H1 (cell line): ENCODE measurements at regions not wholly inside any gene's neighbourhood (a gene's known extent, or its start where the extent isn't known, plus 50 kb on each side); places are given as distances from the start of the nearest gene placed in this dataset.

Experiments used
- CTCF ChIA-PET: fragments of 300-600 bp; sonication (Branson Sonifier 250); formaldehyde crosslinking; loops from one replicate; lab custom pipeline; 2021; ENCODE audit not compliant: partially characterized antibody; lab: Charles Lee
- POLR2A ChIA-PET: fragments of 300-600 bp; sonication (Branson Sonifier 250); formaldehyde crosslinking; loops from one replicate; lab custom pipeline; 2021; ENCODE audit warnings: inconsistent platforms; ENCODE audit not compliant: partially characterized antibody; lab: Charles Lee
- DNase-seq, 2 experiments: peaks; one replicate each; pipeline versions ENCODE4 v3.0.0 to v3.0.0-alpha.2; 2010 to 2022; ENCODE audit warnings: low spot score in 2 of 2, low read depth in 1 of 2, mixed read lengths in 1 of 2
- FAIRE-seq: peaks from 2 replicates; lab custom pipeline; 2011; peaks lifted over from hg19 to GRCh38; lab: Jason Lieb, UNC
- H2AFZ ChIP-seq: 2 replicates; pipeline ENCODE4 v1.8.1; 2012; ENCODE audit warnings: low read length, inconsistent platforms
- H2AK5ac ChIP-seq: 2 replicates; pipeline ENCODE4 v1.6.1; 2013; ENCODE audit warnings: low read depth, low read length
- H2BK120ac ChIP-seq: replicated peaks from 2 replicates; pipeline ENCODE3; 2013; ENCODE audit warnings: low read depth, low read length, inconsistent platforms
- H2BK12ac ChIP-seq: 2 replicates; pipeline ENCODE4 v1.6.1; 2013; ENCODE audit warnings: low read depth, low read length
- H2BK15ac ChIP-seq: 2 replicates; pipeline ENCODE4 v1.6.1; 2013; ENCODE audit warnings: low read length
- H2BK20ac ChIP-seq: 2 replicates; pipeline ENCODE4 v1.6.1; 2013; ENCODE audit warnings: low read length
- H2BK5ac ChIP-seq: 2 replicates; pipeline ENCODE4 v1.6.1; 2013; ENCODE audit warnings: low read depth, low read length
- H3K14ac ChIP-seq: 2 replicates; pipeline ENCODE4 v1.6.1; 2013; ENCODE audit warnings: inconsistent platforms; ENCODE audit not compliant: insufficient read length
- H3K18ac ChIP-seq: 2 replicates; pipeline ENCODE4 v1.6.1; 2013; ENCODE audit warnings: low read length; ENCODE audit errors: extremely low read depth
- H3K23ac ChIP-seq: 2 replicates; pipeline ENCODE4 v1.6.1; 2013; ENCODE audit warnings: inconsistent platforms; ENCODE audit not compliant: insufficient read length
- H3K23me2 ChIP-seq: 2 replicates; pipeline ENCODE4 v1.6.1; 2013; ENCODE audit warnings: low read depth, low read length
- H3K27ac ChIP-seq: 2 replicates; pipeline ENCODE4 v1.6.1; 2011; ENCODE audit warnings: low read depth, low read length, inconsistent platforms
- H3K27me3 ChIP-seq, 4 experiments: replicated peaks in 1 of 4; 1 replicate in 1 of 4; 2 replicates in 3 of 4; pipeline versions ENCODE4 v1.6.1 to v1.8.1; 2011 to 2013; ENCODE audit warnings: low read length in 3 of 4, mild to moderate bottlenecking in 3 of 4, inconsistent platforms in 2 of 4, mixed read lengths in 2 of 4, moderate library complexity in 1 of 4; ENCODE audit not compliant: control insufficient read depth in 3 of 4, insufficient read depth in 3 of 4; ENCODE audit errors: extremely low read depth in 1 of 4
- H3K36me3 ChIP-seq, 4 experiments: 2 replicates each; pipeline versions ENCODE4 v1.6.1 to v1.8.1; 2011 to 2013; ENCODE audit warnings: mild to moderate bottlenecking in 4 of 4, low read length in 3 of 4, moderate library complexity in 2 of 4, control low read depth in 1 of 4, inconsistent platforms in 1 of 4; ENCODE audit not compliant: insufficient read depth in 4 of 4, control insufficient read depth in 2 of 4
- H3K4ac ChIP-seq: replicated peaks from 2 replicates; pipeline ENCODE3; 2013; ENCODE audit warnings: low read length, low read depth, mixed read lengths, inconsistent platforms; ENCODE audit not compliant: insufficient read length
- H3K4me1 ChIP-seq, 4 experiments: replicated peaks in 1 of 4; 1 replicate in 1 of 4; 2 replicates in 3 of 4; pipeline versions ENCODE4 v1.6.1 to v1.8.1; 2011 to 2013; ENCODE audit warnings: low read length in 3 of 4, inconsistent platforms in 2 of 4, mixed read lengths in 1 of 4; ENCODE audit not compliant: insufficient read depth in 4 of 4, control insufficient read depth in 3 of 4
- H3K4me2 ChIP-seq, 2 experiments: 2 replicates each; pipeline versions ENCODE4 v1.6.1 to v1.8.1; 2011 to 2013; ENCODE audit warnings: low read depth in 2 of 2, low read length in 2 of 2, control low read depth in 1 of 2, inconsistent platforms in 1 of 2, mild to moderate bottlenecking in 1 of 2; ENCODE audit not compliant: insufficient read depth in 1 of 2
- H3K4me3 ChIP-seq, 4 experiments: fragments of 200-600, 300-600 bp in 1 of 4; sonication (generic), shearing (Covaris generic), sonication (Bioruptor Twin) in 1 of 4; 2 replicates each; pipeline versions ENCODE4 v1.5.1 to v1.8.1; 2011 to 2016; ENCODE audit warnings: low read length in 4 of 4, low read depth in 3 of 4, control low read depth in 2 of 4, inconsistent platforms in 2 of 4, mild to moderate bottlenecking in 2 of 4, mixed read lengths in 1 of 4, moderate library complexity in 1 of 4; ENCODE audit not compliant: insufficient read depth in 2 of 4; ENCODE audit errors: extremely low read depth in 1 of 4
- H3K56ac ChIP-seq: replicated peaks from 2 replicates; pipeline ENCODE3; 2013; ENCODE audit warnings: low read depth, mild to moderate bottlenecking, mixed read lengths, low read length, inconsistent platforms; ENCODE audit not compliant: insufficient read length
- H3K79me1 ChIP-seq: 2 replicates; pipeline ENCODE4 v1.6.1; 2013; ENCODE audit warnings: low read depth, low read length, control low read depth
- H3K79me2 ChIP-seq, 2 experiments: 2 replicates each; pipeline versions ENCODE4 v1.6.1 to v1.8.1; 2012 to 2013; ENCODE audit warnings: low read length in 2 of 2, mild to moderate bottlenecking in 2 of 2, inconsistent platforms in 1 of 2; ENCODE audit not compliant: insufficient read depth in 2 of 2, control insufficient read depth in 1 of 2
- H3K9ac ChIP-seq, 4 experiments: replicated peaks in 1 of 4; 1 replicate in 1 of 4; 2 replicates in 3 of 4; pipeline versions ENCODE4 v1.6.1 to v1.8.1; 2011 to 2013; ENCODE audit warnings: low read depth in 3 of 4, low read length in 3 of 4, control low read depth in 2 of 4, mild to moderate bottlenecking in 2 of 4, moderate library complexity in 2 of 4, inconsistent platforms in 1 of 4; ENCODE audit errors: extremely low read depth in 1 of 4
- H3K9me3 ChIP-seq, 2 experiments: 2 replicates each; pipeline versions ENCODE4 v1.6.1 to v1.8.1; 2012 to 2013; ENCODE audit warnings: mild to moderate bottlenecking in 2 of 2, moderate library complexity in 2 of 2, control low read depth in 1 of 2, inconsistent platforms in 1 of 2, low read depth in 1 of 2, low read length in 1 of 2, mixed read lengths in 1 of 2; ENCODE audit not compliant: insufficient read depth in 2 of 2
- H4K20me1 ChIP-seq, 2 experiments: replicated peaks in 1 of 2; 2 replicates each; pipeline versions ENCODE3 to v1.8.1; 2011 to 2013; ENCODE audit warnings: inconsistent platforms in 2 of 2, low read length in 2 of 2, mild to moderate bottlenecking in 1 of 2; ENCODE audit not compliant: insufficient read depth in 2 of 2, control insufficient read depth in 1 of 2
- H4K5ac ChIP-seq: 2 replicates; pipeline ENCODE4 v1.6.1; 2013; ENCODE audit warnings: low read length, low read depth, mixed read lengths, inconsistent platforms; ENCODE audit not compliant: insufficient read length
- H4K8ac ChIP-seq: 2 replicates; pipeline ENCODE4 v1.8.0; 2013; ENCODE audit warnings: mild to moderate bottlenecking, moderate library complexity, low read length, inconsistent platforms; ENCODE audit not compliant: insufficient read depth; ENCODE audit errors: extremely low read depth
- H4K91ac ChIP-seq: replicated peaks from 2 replicates; pipeline ENCODE3; 2013; ENCODE audit warnings: low read length, mixed read lengths, inconsistent platforms; ENCODE audit not compliant: insufficient read length
- CHD7 ChIP-seq: fragments of 300-600 bp; sonication (generic); IDR thresholded peaks from 2 replicates; pipeline ENCODE4 v1.7.1; 2012; ENCODE audit warnings: low read length, moderate library complexity, mild to moderate bottlenecking, inconsistent platforms; ENCODE audit not compliant: insufficient replicate concordance
- WGBS, 2 experiments: shearing (Covaris generic) in 1 of 2; methylation state at CpG; one replicate each; pipeline versions ENCODE4 v1.1.6 to v1.1.7; 2013 to 2015; ENCODE audit warnings: low lambda C conversion rate in 2 of 2, mixed read lengths in 2 of 2, inconsistent platforms in 1 of 2, low coverage in 1 of 2, missing lambda C conversion rate in 1 of 2; ENCODE audit not compliant: insufficient replicate concordance in 2 of 2, insufficient coverage in 1 of 2, insufficient read length in 1 of 2; ENCODE audit errors: extremely low coverage in 1 of 2, missing lambda C conversion rate in 1 of 2; 5-methylcytosine and 5-hydroxymethylcytosine counted together

DNA sequence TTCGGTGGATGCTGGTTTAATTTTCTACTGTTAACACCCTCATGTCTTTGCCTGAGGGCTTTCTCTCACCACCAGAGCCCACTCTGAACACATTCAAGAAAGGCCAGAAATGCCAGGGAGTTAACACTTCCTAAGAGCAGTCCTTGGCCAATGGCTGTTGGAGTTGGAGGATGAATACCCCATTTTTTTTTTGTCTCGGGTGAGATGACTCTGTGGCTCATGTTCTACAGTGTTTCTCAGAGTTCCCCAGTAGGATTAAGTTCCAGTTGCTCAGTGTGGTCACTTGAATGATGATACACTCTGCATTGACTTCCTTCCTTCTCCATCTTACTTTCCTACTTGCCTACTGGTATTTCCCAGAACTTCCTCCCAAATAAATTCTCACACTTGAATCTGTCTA is 65.8 kb downstream of the FOS start:
- no peaks in the 10 kb centered on the region for H3K36me3 ChIP-seq
- WGBS, 2 experiments = 83% methylated on average over 2 of the region's 2 CpGs; no CpG with 5 or more reads in 1 of the 2 experiments
- TF ChIP-seq CHD7 = no peak
- no peak overlapping the region for H2AFZ ChIP-seq
- 0 out of 4 replicates have a peak, but pooled peaks cover 0 to 5% of the 10 kb centered on the region in 2 experiments for H3K9me3 ChIP-seq
- H3K9ac ChIP-seq = no peak overlapping the region
- DNase-seq (no peak), FAIRE-seq (no peak)
- no peak overlapping the region for H2BK120ac ChIP-seq
- no peak overlapping the region for H3K4ac ChIP-seq
- no peak overlapping the region for H3K56ac ChIP-seq
- H2BK20ac ChIP-seq = no peak overlapping the region
- H3K4me2 ChIP-seq = no peak overlapping the region
- no peak overlapping the region for H3K18ac ChIP-seq
- no peak overlapping the region for H4K91ac ChIP-seq
- no peaks in the 10 kb centered on the region for H3K27me3 ChIP-seq
- H3K79me2 ChIP-seq = no peaks in the 10 kb centered on the region
- no peaks in the 10 kb centered on the region for H4K20me1 ChIP-seq
- no peak overlapping the region for H4K5ac ChIP-seq
- no peak overlapping the region for H2AK5ac ChIP-seq
- CTCF ChIA-PET = no interaction called here
- H3K14ac ChIP-seq = no peak overlapping the region
- no peaks in the 10 kb centered on the region; the same call in 1 of the 2 replicates for H3K79me1 ChIP-seq
- no peak overlapping the region for H4K8ac ChIP-seq
- POLR2A ChIA-PET = no interaction called here
- H3K4me3 ChIP-seq = no peak overlapping the region
- H3K4me1 ChIP-seq = peaks cover 0 to 4% (median under 1%) of the 10 kb centered on the region in 4 experiments; a peak in 1 of 7 replicates
- H2BK5ac ChIP-seq = no peak overlapping the region
- H2BK15ac ChIP-seq = no peak overlapping the region
- H3K23me2 ChIP-seq = no peaks in the 10 kb centered on the region
- no peak overlapping the region for H2BK12ac ChIP-seq
- no peak overlapping the region for H3K27ac ChIP-seq
- no peak overlapping the region for H3K23ac ChIP-seq
